ENCODE measurements at regions not wholly inside any gene's neighbourhood (a gene's known extent, or its start where the extent isn't known, plus 50 kb on each side); places are given as distances from the start of the nearest gene placed in this dataset.
A peak's percentile ranks its signal among the peaks of the same experiment; 100 is the strongest.

- no peak for DNase-seq
These were observed 61.6 kb upstream of the HS6ST1 start for GRCh38 chr2:128380061-128380889.

- DNase-seq = peak; percentile 59
These were observed 62.6 kb upstream of the HS6ST1 start for GRCh38 chr2:128380961-128381938.

GRCh38 chr2:128384446-128384845 lies 65.8 kb upstream of the HS6ST1 start:
- DNase-seq = no peak

DNA sequence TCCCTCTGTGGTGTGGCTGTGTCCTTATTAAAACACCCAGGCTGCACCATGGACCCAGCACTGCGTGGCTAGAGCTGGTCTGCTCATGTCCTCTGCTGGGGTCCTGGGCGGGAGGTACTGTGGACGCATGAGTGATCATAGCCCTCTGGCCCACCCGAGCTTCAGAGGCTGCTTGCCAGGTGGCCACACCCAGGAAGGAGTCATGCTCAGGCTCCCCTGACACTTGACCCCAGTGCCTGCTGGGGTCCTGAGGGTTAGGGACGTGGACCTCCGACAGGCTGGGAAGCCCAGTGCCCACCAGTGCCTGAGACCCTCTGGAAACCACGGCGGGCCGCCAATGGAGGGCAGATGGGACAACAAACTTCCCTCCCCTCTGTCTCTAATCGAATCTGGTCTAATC lies 66.3 kb upstream of the HS6ST1 start:
- DNase-seq = no peak

DNA sequence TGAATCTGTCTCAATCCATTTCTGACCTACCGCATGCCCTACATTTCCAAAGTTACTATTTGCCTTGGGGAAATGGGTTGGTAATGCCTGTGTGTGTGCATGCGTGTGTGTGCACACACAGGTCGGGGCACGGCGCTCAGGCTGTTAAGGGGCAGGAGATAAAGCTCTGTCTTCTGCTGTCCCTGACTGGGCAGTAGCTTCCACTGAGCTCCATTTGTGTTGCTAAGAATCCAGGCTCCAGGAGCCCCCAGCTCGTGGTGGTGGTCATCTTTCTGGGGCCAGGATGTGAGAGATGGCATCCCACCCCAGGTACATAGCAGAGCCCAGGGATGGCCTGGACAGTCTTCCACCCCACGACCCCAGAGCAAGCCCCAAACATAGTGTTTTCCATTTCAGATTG lies 66.7 kb upstream of the HS6ST1 start:
- no peak for DNase-seq

- no peak for DNase-seq
These were observed 67.4 kb upstream of the HS6ST1 start for GRCh38 chr2:128386066-128386465.

- DNase-seq = no peak
These were observed 69.9 kb upstream of the HS6ST1 start for GRCh38 chr2:128388499-128388941.

- DNase-seq = no peak
These were observed 70.9 kb upstream of the HS6ST1 start for GRCh38 chr2:128389388-128390086.

DNA sequence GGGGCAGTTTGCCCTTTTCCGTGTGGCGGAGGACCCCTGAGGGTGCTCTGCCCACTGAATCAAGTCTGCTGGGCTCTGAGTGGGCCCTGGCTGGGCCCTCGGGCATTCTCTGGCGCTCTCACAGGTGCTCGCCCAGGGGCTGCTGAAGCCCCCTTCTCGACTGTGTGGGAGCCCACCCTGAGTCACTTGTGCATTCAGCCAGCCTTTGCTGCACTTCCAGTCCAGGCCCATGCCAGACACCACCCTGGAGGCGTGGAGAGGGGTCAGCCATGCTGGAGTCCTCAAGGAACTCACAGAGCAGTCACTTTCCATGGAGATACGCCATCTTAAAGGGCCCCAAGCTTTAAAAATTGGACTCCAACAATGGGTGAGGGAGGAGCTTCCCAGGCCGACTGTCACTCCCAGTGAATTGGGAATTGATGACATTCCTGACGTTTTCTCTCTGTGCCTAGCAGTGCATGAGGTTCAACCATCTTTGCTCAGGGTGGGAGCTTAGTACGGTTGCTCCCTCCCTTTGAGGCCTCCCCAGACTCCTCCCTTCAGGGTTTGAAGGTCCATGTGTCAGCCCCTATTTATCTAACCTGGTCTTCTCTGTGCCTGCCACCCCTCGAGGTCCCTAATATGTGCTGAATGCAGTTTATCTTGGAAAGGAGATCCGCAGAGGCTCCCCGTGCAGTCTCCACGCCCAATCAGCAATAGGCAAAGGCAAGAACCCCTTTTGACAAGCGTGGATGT lies 71.8 kb upstream of the HS6ST1 start:
- no peak for DNase-seq

- DNase-seq = no peak
These were observed 72.4 kb upstream of the HS6ST1 start for GRCh38 chr2:128390991-128391630.

GRCh38 chr2:128391679-128392078 lies 73.0 kb upstream of the HS6ST1 start:
- no peak for DNase-seq

GRCh38 chr2:128392207-128392606 lies 73.5 kb upstream of the HS6ST1 start:
- no peak for DNase-seq

DNA sequence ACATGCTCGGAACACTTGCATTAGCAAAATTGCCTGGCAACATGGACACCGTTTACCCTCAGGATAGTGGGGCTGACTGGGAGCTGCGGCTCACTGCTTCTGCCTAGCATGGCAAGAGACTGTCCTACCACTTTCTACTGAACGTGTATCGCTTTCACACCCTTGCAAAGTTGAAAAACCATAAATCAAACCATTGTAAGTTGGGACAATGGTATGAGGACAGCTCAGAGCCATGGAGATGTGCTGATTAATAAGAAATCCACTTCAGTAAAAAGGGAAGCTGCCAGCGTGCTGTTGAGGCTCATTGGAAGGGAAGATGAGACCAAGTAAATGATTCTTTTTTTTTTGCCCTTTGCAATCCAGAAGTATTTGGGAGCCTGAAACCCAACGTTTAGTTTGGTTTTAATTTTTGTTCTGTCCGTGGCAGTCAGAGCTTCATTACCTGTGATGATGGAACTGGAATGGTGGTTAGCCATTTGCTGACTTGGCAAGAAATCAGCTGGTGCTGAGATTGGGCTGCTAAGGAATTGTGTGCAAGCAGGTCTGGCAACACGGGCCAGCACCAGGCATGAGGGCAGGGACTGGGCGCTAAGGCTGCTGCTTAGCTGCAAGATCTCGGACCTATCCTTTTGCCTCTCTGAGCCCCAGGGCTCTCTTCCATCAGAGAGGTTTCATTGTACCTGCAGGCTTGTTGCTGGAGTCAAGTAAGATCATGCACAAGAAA lies 75.5 kb upstream of the HS6ST1 start:
- DNase-seq = no peak

- DNase-seq = no peak
These were observed 76.5 kb upstream of the HS6ST1 start for GRCh38 chr2:128395196-128395595.

DNA sequence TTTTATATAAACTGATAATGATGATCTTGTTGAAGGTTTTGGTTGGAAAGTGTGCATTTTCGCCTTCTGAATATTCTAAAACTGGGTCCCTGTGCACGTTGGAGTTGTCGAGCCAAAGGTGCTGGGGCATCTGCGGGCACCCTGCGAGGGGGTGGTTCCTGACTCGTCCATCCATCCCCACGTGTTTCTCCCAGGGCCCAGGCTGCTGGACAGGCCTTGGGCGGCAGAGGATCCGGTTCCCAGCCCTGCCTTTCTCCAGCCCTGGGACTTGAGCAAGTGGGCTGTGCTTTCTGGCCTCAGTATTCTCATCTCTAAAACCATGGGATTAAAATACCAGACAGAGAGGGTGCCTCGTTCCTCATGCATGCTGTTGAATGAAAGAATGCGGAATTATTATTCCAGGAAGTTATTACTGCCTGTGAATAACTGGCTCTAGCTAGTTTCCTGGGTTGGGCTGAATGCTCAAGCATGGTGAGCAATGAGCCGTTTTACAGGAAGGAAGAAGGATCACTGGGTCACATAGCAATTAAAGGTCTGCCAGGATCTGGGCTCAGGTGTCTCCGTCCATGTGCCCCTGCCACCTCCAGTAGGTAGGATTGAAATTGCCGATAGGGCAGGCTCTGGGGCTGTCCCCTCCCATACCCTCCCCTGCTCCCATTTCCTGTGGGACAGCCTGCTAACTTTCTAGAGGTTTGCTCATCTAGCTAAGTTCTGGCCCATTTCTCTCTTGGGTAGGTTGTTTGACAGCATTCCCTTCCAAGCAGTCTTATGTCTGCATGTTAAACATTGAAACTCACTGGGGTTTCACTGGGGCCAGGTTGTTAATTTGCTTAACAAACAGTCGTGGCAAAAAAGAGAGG lies 77.2 kb upstream of the HS6ST1 start:
- no peak for DNase-seq

DNA sequence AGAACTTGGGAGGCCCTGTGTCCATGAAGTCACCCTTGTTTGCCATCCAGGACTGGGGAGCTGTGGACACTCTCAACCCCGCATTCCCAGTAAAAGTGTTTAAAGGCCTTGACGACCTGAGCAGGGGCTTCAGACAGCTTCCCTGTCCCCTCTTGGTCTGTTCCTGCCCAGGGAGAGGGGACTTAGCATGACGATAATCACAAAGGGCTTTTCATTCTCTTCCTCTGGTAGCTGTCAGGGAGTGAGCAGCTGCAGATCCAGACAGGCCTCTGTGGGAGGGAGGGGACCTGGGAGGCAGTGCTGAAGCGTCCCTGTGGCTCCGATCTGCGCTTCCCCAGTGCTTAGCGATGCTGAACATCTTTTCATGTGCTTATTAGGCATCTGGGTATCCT lies 77.8 kb upstream of the HS6ST1 start:
- peak; percentile 79 for DNase-seq

DNA sequence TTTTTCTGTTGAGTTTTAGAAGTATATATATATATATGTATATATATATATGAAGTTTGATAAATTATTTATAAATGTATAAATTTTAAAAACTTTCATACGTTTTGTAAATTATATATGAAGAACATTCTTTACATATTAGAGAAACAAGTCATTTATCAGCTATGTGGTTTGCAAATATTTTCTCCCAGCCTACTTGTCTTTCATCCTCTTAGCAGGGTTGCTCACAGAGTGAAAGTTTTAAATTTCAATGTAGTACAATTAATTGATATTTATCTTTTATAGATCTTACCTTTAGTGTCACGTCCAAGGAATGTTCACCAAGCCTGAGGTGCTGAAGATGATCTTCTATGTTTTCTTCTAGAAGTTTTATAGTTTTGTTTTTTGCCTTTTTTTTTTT lies 78.3 kb upstream of the HS6ST1 start:
- no peak for DNase-seq

DNA sequence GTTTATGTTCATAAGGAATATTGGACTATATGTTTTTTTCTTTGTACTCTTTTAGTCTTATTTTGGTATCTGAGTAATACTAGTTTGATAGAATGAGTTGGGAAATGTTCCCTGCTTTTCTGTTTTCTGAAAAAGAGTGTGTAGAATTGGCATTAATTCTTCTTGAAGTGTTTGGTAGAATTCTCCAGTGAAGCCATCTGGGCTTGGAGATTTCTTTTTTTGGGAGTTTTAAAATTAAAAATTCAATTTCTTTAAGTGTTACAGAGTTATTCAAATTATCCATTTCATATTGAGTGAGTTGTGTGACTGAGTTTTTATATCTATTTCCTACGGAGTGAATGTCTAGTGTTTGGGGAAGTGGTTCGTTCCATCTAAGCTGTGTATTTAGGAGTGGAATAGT lies 80.6 kb upstream of the HS6ST1 start:
- DNase-seq = no peak

- DNase-seq = no peak
These were observed 81.1 kb upstream of the HS6ST1 start for GRCh38 chr2:128399690-128400291.

- no peak for DNase-seq
These were observed 83.0 kb upstream of the HS6ST1 start for GRCh38 chr2:128401680-128402079.
